HCT116 (cell line): ENCODE measurements at regions not wholly inside any gene's neighbourhood (a gene's known extent, or its start where the extent isn't known, plus 50 kb on each side); places are given as distances from the start of the nearest gene placed in this dataset.

Source experiments
- ATAC-seq: fragments of 200-7000 bp; cut with Tn5 transposase; 2 replicates; pipeline ENCODE4 v1.9.1; 2020; ENCODE audit warnings: mild to moderate bottlenecking, moderate library complexity
- BruUV-seq: library from RNA; stranded (reverse); fragments of 400-500 nt; replicated peaks from 2 replicates; lab custom pipeline; 2021; lab: Mats Ljungman, UMichigan
- CTCF ChIA-PET: fragments of 300-600 bp; sonication (Branson Sonifier 250); formaldehyde crosslinking; loops from one replicate; lab custom pipeline; 2021; ENCODE audit warnings: antibody characterized with exemption; lab: Charles Lee
- POLR2A ChIA-PET: fragments of 300-600, 350-600 bp; sonication (Branson Sonifier 250); formaldehyde crosslinking; loops from one replicate; lab custom pipeline; 2021; ENCODE audit warnings: antibody characterized with exemption; lab: Charles Lee
- RAD21 ChIA-PET, 2 experiments: fragments of 300-600 bp; sonication (Branson Sonifier 250); formaldehyde crosslinking; loops; one replicate each; lab custom pipeline; 2023; ENCODE audit warnings: low total read pairs in 2 of 2; ENCODE audit not compliant: uncharacterized antibody in 2 of 2, unreplicated experiment in 2 of 2, low non-redundant PET in 1 of 2; lab: Charles Lee
- DNase-seq: peaks from one replicate; pipeline ENCODE4 v3.0.0-alpha.2; 2010; ENCODE audit warnings: low read depth, low spot score
- H2AFZ ChIP-seq: fragments of 200-600 bp; shearing (Covaris generic), sonication (generic); 2 replicates; pipeline ENCODE4 v1.6.1; 2017; ENCODE audit warnings: low read depth, mixed run types, mixed read lengths, antibody characterized with exemption, low read length; ENCODE audit not compliant: poor library complexity, severe bottlenecking
- H3K27ac ChIP-seq: 2 replicates; pipeline ENCODE4 v1.5.1; 2012; ENCODE audit warnings: low read depth, low read length
- H3K27me3 ChIP-seq: fragments of 200-600 bp; sonication (generic); 2 replicates; pipeline ENCODE4 v1.6.1; 2016; ENCODE audit warnings: mixed run types, low read length, mixed read lengths; ENCODE audit not compliant: insufficient read depth
- H3K36me3 ChIP-seq, 2 experiments: fragments of 200-500 bp in 1 of 2; fragments of 200-600 bp in 1 of 2; sonication (Bioruptor generic) in 1 of 2; sonication (generic) in 1 of 2; 2 replicates each; pipeline versions ENCODE4 v1.5.1 to v1.6.1; 2014 to 2016; ENCODE audit warnings: low read length in 2 of 2, inconsistent platforms in 1 of 2, mixed read lengths in 1 of 2, mixed run types in 1 of 2; ENCODE audit not compliant: insufficient read depth in 2 of 2, control insufficient read depth in 1 of 2
- H3K4me1 ChIP-seq, 2 experiments: fragments of 200-600 bp in 1 of 2; sonication (generic) in 1 of 2; 2 replicates each; pipeline versions ENCODE4 v1.5.1 to v1.6.1; 2012 to 2017; ENCODE audit warnings: low read length in 2 of 2, inconsistent platforms in 1 of 2, mild to moderate bottlenecking in 1 of 2, mixed read lengths in 1 of 2, mixed run types in 1 of 2, moderate library complexity in 1 of 2; ENCODE audit not compliant: insufficient read depth in 2 of 2, control insufficient read depth in 1 of 2
- H3K4me2 ChIP-seq: fragments of 200-600 bp; sonication (generic); 2 replicates; pipeline ENCODE4 v1.6.1; 2017; ENCODE audit warnings: mixed run types, low read length, mixed read lengths
- H3K4me3 ChIP-seq, 2 experiments: fragments of 200-600 bp in 1 of 2; sonication (generic) in 1 of 2; replicated peaks in 1 of 2; 2 replicates each; pipeline ENCODE4 v1.5.1; 2011 to 2016; ENCODE audit warnings: low read length in 2 of 2, control low read depth in 1 of 2, low read depth in 1 of 2, mild to moderate bottlenecking in 1 of 2, mixed read lengths in 1 of 2, mixed run types in 1 of 2
- H3K79me2 ChIP-seq: fragments of 200-600 bp; sonication (generic); 2 replicates; pipeline ENCODE4 v1.6.1; 2017; ENCODE audit warnings: mild to moderate bottlenecking, mixed run types, low read length, moderate library complexity, mixed read lengths; ENCODE audit not compliant: insufficient read depth
- H3K9ac ChIP-seq: fragments of 200-600 bp; sonication (generic); 2 replicates; pipeline ENCODE4 v1.6.1; 2016; ENCODE audit warnings: low read length, mixed read lengths
- H3K9me2 ChIP-seq: fragments of 200-600 bp; sonication (generic), shearing (Covaris generic); 2 replicates; pipeline ENCODE4 v1.6.1; 2017; ENCODE audit warnings: mixed run types, mild to moderate bottlenecking, moderate library complexity; ENCODE audit not compliant: insufficient read depth
- H3K9me3 ChIP-seq, 2 experiments: fragments of 200-500 bp in 1 of 2; fragments of 200-600 bp in 1 of 2; sonication (Bioruptor generic) in 1 of 2; sonication (generic) in 1 of 2; 2 replicates each; pipeline ENCODE4 v1.6.1; 2014 to 2017; ENCODE audit warnings: low read length in 2 of 2, mixed read lengths in 2 of 2, inconsistent platforms in 1 of 2, low read depth in 1 of 2, mild to moderate bottlenecking in 1 of 2, mixed run types in 1 of 2, moderate library complexity in 1 of 2; ENCODE audit not compliant: control insufficient read depth in 1 of 2, insufficient read depth in 1 of 2
- H4K20me1 ChIP-seq: fragments of 200-600 bp; sonication (generic), shearing (Covaris generic); 2 replicates; pipeline ENCODE4 v1.6.1; 2017; ENCODE audit warnings: mixed run types, mild to moderate bottlenecking, moderate library complexity; ENCODE audit not compliant: insufficient read depth
- CBX3 ChIP-seq: IDR thresholded peaks from 2 replicates; pipeline ENCODE4 v1.6.1; 2012; ENCODE audit warnings: low read depth
- CEBPB ChIP-seq: IDR thresholded peaks from 2 replicates; pipeline ENCODE4 v1.6.1; 2012; ENCODE audit warnings: low read depth
- EGR1 ChIP-seq: IDR thresholded peaks from 2 replicates; pipeline ENCODE4 v1.6.1; 2012; ENCODE audit warnings: low read depth
- ELF1 ChIP-seq: IDR thresholded peaks from 2 replicates; pipeline ENCODE4 v1.6.1; 2012; ENCODE audit warnings: low read depth, borderline replicate concordance
- EZH2 ChIP-seq: fragments of 200-600 bp; sonication (generic); IDR thresholded peaks from 2 replicates; pipeline ENCODE4 v1.6.1; 2017; ENCODE audit warnings: antibody characterized with exemption, mixed run types
- EZH2phosphoT487 ChIP-seq: fragments of 200-600 bp; IDR thresholded peaks from 2 replicates; pipeline ENCODE4 v1.6.1; 2018; ENCODE audit warnings: antibody characterized with exemption, borderline replicate concordance
- JUND ChIP-seq: IDR thresholded peaks from 2 replicates; pipeline ENCODE4 v1.6.1; 2012
- POLR2AphosphoS5 ChIP-seq: IDR thresholded peaks from 2 replicates; pipeline ENCODE4 v1.6.1; 2011; ENCODE audit warnings: mild to moderate bottlenecking, low read depth, low read length, moderate library complexity
- RAD21 ChIP-seq: IDR thresholded peaks from 2 replicates; pipeline ENCODE4 v1.6.1; 2012; ENCODE audit warnings: low read depth, mild to moderate bottlenecking
- SIN3A ChIP-seq: IDR thresholded peaks from 2 replicates; pipeline ENCODE4 v1.6.1; 2012; ENCODE audit warnings: low read depth
- SP1 ChIP-seq: IDR thresholded peaks from 2 replicates; pipeline ENCODE4 v1.6.1; 2012; ENCODE audit warnings: low read depth
- SRF ChIP-seq: IDR thresholded peaks from 2 replicates; pipeline ENCODE4 v1.6.1; 2012; ENCODE audit warnings: low read depth
- TCF7L2 ChIP-seq: IDR thresholded peaks from 2 replicates; pipeline ENCODE4 v1.7.0; 2011; ENCODE audit warnings: borderline replicate concordance, inconsistent platforms; ENCODE audit not compliant: insufficient read depth, insufficient read length; ENCODE audit errors: extremely low read depth
- YY1 ChIP-seq: IDR thresholded peaks from 2 replicates; pipeline ENCODE4 v1.6.1; 2011; ENCODE audit warnings: low read length, low read depth, moderate library complexity, mild to moderate bottlenecking; ENCODE audit not compliant: insufficient replicate concordance; ENCODE audit errors: extremely low read depth
- ZFX ChIP-seq: fragments of 450-650 bp; IDR thresholded peaks from 2 replicates; pipeline ENCODE4 v1.6.1; 2017
- ZNF274 ChIP-seq: fragments of 200-500 bp; sonication (Bioruptor generic); IDR thresholded peaks from 2 replicates; pipeline ENCODE4 v1.6.1; 2014; ENCODE audit warnings: mild to moderate bottlenecking, low read depth, low read length, inconsistent platforms
- intact Hi-C: fragments of 100-400 bp; cut with micrococcal nuclease; formaldehyde crosslinking; loops from 2 replicates; pipeline ENCODE4 v1.10.0; 2022
- TF ChIP-seq, protein P1 (sequence below): IDR thresholded peaks from 2 replicates; pipeline ENCODE4 v1.6.1; 2012
- TF ChIP-seq, protein P2 (sequence below): IDR thresholded peaks from 2 replicates; pipeline ENCODE4 v1.6.1; 2011; ENCODE audit warnings: mild to moderate bottlenecking, low read length, moderate library complexity; ENCODE audit not compliant: insufficient replicate concordance; ENCODE audit errors: extremely low read depth

DNA sequence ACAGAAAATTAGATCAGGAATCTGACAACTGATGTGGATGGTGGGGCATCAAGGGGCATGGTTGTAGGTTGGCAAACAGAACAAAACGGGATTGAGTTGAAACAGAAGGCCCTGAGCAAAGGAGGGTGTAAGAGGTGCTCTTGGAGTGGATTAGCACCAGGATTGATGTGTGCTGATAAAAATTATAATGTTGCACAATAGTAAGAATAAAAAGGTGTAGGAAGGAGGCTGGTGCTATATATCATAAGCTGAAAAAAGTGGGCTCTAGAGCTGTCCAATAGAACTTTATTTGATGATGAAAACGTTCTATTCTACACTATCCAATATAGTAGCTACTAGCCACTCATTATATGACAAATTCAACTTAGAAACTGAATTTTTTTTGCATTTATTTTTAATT lies 263.1 kb upstream of the GYPC start:
- Histone ChIP-seq H3K4me2 (no peak overlapping the region), H4K20me1 (no peaks in the 10 kb centered on the region), H3K27ac (no peak overlapping the region), H3K4me3 (no peak overlapping the region), H3K9ac (no peak overlapping the region), H3K36me3 (no peaks in the 10 kb centered on the region), H3K9me3 (peaks cover 0 to 15% of the 10 kb centered on the region in 2 experiments; a peak in 1 of 4 replicates), H3K27me3 (no peaks in the 10 kb centered on the region), H3K79me2 (no peaks in the 10 kb centered on the region), H3K9me2 (no peaks in the 10 kb centered on the region), H3K4me1 (no peaks in the 10 kb centered on the region), H2AFZ (no peak overlapping the region)
- BruUV-seq = no TSS peak
- DNase-seq (no peak), ATAC-seq (no peak)
- intact Hi-C loops = no loop called here
- TF ChIP-seq JUND (no peak), SIN3A (no peak), SRF (no peak), ZNF274 (no peak), TCF7L2 (no peak), RAD21 (no peak), EZH2phosphoT487 (no peak), EGR1 (no peak), SP1 (no peak), ZFX (no peak), CBX3 (no peak), EZH2 (no peak)
- TF ChIP-seq, protein P1, sequence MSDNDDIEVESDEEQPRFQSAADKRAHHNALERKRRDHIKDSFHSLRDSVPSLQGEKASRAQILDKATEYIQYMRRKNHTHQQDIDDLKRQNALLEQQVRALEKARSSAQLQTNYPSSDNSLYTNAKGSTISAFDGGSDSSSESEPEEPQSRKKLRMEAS = no peak
- POLR2A ChIA-PET = no interaction called here
- RAD21 ChIA-PET = no interaction called here
- CTCF ChIA-PET = no interaction called here

DNA sequence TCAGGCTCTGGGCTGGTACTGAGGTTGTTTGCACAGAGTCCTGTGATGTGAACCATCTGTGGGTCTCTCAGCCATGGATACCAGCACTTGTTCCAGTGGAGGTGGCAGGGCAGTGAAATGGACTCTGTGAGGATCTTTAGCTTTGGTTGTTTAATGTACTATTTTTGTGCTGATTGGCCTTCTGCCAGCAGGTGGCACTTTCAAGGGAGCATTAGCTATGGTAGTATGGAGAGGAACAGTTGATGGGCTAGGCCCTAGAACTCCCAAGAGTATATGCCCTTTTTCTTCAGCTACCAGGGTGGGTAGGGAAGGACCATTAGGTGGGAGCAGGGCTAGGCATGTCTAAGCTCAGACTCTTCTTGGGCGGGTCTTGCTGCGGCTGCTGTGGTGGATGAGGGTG lies 257.0 kb upstream of the GYPC start:
- Histone ChIP-seq H3K9me2 (no peaks in the 10 kb centered on the region), H3K9me3 (peaks cover 0 to 12% of the 10 kb centered on the region in 2 experiments; a peak in 2 of 4 replicates), H3K27ac (no peak overlapping the region), H3K4me1 (no peaks in the 10 kb centered on the region), H3K27me3 (no peaks in the 10 kb centered on the region), H3K4me2 (no peak overlapping the region), H2AFZ (no peak overlapping the region), H3K79me2 (no peaks in the 10 kb centered on the region), H4K20me1 (no peaks in the 10 kb centered on the region), H3K4me3 (no peak overlapping the region), H3K9ac (no peak overlapping the region), H3K36me3 (no peaks in the 10 kb centered on the region)
- no TSS peak for BruUV-seq
- TF ChIP-seq YY1 = no peak
- no peak for TF ChIP-seq CEBPB
- TF ChIP-seq, protein P2, sequence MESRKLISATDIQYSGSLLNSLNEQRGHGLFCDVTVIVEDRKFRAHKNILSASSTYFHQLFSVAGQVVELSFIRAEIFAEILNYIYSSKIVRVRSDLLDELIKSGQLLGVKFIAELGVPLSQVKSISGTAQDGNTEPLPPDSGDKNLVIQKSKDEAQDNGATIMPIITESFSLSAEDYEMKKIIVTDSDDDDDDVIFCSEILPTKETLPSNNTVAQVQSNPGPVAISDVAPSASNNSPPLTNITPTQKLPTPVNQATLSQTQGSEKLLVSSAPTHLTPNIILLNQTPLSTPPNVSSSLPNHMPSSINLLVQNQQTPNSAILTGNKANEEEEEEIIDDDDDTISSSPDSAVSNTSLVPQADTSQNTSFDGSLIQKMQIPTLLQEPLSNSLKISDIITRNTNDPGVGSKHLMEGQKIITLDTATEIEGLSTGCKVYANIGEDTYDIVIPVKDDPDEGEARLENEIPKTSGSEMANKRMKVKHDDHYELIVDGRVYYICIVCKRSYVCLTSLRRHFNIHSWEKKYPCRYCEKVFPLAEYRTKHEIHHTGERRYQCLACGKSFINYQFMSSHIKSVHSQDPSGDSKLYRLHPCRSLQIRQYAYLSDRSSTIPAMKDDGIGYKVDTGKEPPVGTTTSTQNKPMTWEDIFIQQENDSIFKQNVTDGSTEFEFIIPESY = no peak
- no peak for TF ChIP-seq TCF7L2
- TF ChIP-seq ELF1 = no peak
- TF ChIP-seq ZFX = no peak
- no peak for TF ChIP-seq RAD21
- no peak for TF ChIP-seq POLR2AphosphoS5
- TF ChIP-seq CBX3 = no peak
- DNase-seq = no peak
- ATAC-seq = no peak
- ChIA-PET RAD21 (no interaction called here), POLR2A (no interaction called here), CTCF (no interaction called here)
- intact Hi-C loops = no loop called here
